HG03442 (cell line): ENCODE measurements at regions not wholly inside any gene's neighbourhood (a gene's known extent, or its start where the extent isn't known, plus 50 kb on each side); places are given as distances from the start of the nearest gene placed in this dataset.
A peak's percentile ranks its signal among the peaks of the same experiment; 100 is the strongest.

Experiments used
- ATAC-seq: cut with Tn5 transposase; IDR thresholded peaks from one replicate; pipeline ENCODE4 v1.9.1; 2021; ENCODE audit warnings: mild to moderate bottlenecking, moderate library complexity; ENCODE audit not compliant: unreplicated experiment

GRCh38 chr15:88403351-88403791 is 63.8 kb downstream of the MRPL46 start:
- ATAC-seq, result no peak

GRCh38 chr15:88401996-88402656 is 65.1 kb downstream of the MRPL46 start:
- ATAC-seq, result no peak

DNA sequence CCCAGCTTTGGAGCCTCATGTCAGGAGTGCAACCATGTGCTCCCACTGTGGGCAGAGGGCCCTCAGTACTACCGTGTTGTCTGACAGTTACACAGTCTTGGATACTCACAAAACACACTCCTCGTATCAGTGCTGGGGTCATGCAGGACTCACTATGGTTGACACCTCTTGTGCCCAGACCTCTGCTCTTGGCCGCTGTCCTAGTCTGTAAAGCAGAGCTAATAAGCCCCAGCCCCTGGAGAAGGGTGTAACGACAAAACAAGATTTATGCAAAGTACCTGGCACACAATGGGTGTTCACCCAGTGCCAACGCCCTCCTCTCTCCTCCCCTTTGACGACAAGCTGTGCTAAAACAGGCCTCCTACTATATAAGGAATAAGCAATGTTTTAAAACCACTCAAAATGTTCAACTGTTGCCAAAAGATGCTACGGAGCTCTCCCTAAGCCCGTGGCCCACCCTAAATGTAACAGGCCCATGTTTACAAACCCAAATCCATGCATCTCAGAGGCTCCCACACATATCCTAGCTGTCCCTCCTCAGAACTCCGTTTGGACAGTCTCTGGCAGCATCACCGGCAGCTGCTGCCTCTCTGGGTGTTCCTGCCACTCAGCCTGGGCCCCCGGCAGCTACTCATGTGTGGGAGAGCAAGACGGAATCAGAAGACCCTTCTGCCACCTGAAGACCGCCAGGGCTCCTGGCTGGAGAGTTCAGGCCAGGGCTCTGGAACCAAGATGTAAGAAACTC is 65.8 kb downstream of the MRPL46 start:
- no peak for ATAC-seq

- ATAC-seq, result no peak
Observed at GRCh38 chr15:88400591-88401250, 66.5 kb downstream of the MRPL46 start.

GRCh38 chr15:88400084-88400483 is 67.1 kb downstream of the MRPL46 start:
- ATAC-seq, result no peak

DNA sequence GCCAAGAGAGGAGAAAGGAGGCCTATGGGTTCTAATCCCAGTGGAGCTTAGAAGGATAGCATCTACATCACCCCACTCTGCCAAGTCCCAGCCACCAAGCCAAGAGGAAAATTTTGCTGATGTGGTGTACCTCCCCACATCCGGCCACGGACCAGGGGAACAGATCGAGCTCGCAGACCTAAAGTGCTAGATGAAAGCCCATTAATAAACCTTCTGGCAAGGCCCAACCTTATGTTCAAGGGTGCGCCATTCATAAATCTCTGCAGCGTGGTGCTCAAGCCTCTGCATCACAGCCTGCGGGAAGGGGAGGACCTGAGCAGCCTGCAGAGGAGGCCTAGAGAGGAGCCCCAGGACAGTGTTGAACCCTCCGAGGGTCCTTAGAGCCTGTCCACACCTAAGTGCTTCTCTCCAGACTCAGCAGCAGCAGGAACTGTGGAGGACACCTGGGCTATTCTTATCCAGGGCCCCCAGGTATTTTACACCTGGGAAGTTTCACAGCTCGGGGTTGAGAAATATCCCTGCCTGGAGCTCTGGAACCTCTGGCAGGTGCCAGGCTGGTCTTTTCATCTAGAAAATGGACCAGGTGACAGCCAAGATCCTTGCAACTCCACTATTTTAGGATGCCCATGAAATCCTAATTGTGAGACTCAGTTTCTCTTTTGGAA is 68.0 kb downstream of the MRPL46 start:
- ATAC-seq, result no peak

GRCh38 chr15:88398011-88398410 is 69.2 kb downstream of the MRPL46 start:
- no peak for ATAC-seq

GRCh38 chr15:88397506-88397905 is 69.7 kb downstream of the MRPL46 start:
- ATAC-seq, result no peak

DNA sequence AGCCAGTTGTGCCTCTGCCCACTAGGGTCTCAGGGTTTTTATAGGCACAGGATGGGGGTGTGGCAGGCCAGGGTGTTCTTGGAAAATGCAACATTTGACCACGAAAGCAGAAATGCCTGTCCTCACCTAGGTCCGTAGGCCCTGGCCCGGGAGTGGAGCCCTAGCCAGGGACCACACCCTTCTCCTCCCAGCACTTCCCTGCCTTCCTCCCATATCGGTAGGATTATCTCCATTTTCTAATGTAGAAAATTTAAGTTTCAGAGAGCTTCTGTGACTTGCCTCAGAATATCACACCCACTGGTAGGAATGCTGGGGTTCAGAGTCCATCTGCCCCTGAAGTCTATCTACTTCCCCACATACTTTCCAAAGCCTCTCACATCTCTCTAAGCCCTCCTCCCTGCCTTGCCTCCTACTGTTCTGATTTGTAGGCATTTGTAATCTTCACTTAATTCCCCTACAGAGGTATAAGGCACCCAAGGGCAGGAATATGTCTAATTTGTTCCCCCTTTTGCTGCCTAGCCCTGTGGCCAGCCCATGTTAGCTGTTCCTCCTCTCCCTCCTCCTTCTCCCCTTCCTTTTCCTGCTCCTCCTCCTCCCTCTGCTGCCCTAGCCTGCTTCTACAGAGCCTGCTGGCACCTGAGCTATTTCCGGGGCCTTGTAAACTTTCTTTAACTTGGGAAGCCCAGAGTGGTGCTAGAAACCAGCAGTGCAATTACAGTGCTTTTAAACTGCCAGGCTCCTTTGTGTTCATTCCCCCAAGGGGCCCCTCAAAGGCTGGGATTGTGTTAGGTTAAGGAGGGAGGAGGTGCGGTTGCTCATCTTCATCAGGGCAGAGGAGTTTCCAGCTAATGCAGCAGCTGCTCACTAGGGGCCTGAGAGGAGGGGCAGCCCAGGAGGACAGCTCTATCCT is 71.1 kb downstream of the MRPL46 start:
- ATAC-seq, result no peak

- ATAC-seq, result no peak
Observed at GRCh38 chr15:88395241-88395640, 71.9 kb downstream of the MRPL46 start.

- no peak for ATAC-seq
Observed at GRCh38 chr15:88394553-88395145, 72.5 kb downstream of the MRPL46 start.

- peak; percentile 46 for ATAC-seq
Observed at GRCh38 chr15:88393719-88394519, 73.3 kb downstream of the MRPL46 start.

GRCh38 chr15:88391700-88392099 is 75.5 kb downstream of the MRPL46 start:
- no peak for ATAC-seq

- ATAC-seq, result no peak
Observed at GRCh38 chr15:88391006-88391405, 76.2 kb downstream of the MRPL46 start.

GRCh38 chr15:88390164-88390901 is 76.9 kb downstream of the MRPL46 start:
- no peak for ATAC-seq

GRCh38 chr15:88389120-88389519 is 78.1 kb downstream of the MRPL46 start:
- no peak for ATAC-seq

DNA sequence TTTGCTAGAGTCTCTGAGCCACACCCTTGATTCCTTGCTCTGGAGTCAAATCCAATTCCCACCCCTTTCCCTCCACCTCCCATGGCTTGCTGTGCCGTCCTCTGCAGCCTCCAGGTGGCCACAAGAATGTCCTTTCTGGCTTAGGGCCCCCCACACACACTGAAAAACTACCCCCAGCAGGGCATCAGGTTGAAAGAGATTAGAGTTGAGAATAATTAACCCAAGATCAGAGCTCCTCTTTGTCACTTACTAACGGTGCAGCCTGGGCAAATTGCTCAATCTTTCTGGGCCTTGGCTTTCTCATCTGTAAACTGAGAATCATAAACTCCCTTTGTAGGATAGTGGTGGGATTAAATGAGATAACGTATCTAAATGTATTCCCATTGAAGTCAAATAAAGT is 78.5 kb downstream of the MRPL46 start:
- no peak for ATAC-seq

GRCh38 chr15:88385078-88385700 is 82.0 kb downstream of the MRPL46 start:
- ATAC-seq, result no peak
